ENCODE measurements at regions not wholly inside any gene's neighbourhood (a gene's known extent, or its start where the extent isn't known, plus 50 kb on each side); places are given as distances from the start of the nearest gene placed in this dataset.

GRCh38 chr11:26904801-26905200 is 89.1 kb upstream of the FIBIN start:
- TF ChIP-seq CTCF (conservative IDR thresholded peaks at IDR 0.05; ENCODE audit: low read length) = no peak
- no peak for DNase-seq (ENCODE audit: low read depth)
- H3K4me3 ChIP-seq (ENCODE audit: low read length) = no peak overlapping the region

- no peak overlapping the region for H3K4me3 ChIP-seq (ENCODE audit: low read length)
- DNase-seq (ENCODE audit: low read depth) = peak; percentile 49
- peak; percentile 21; the same call in 1 of the 2 replicates for TF ChIP-seq CTCF (conservative IDR thresholded peaks at IDR 0.05; ENCODE audit: low read length)
Measured at GRCh38 chr11:26905368-26905767, 88.5 kb upstream of the FIBIN start.

- H3K4me3 ChIP-seq (ENCODE audit: low read length) = no peak overlapping the region
- TF ChIP-seq CTCF (conservative IDR thresholded peaks at IDR 0.05; ENCODE audit: low read length) = no peak
- DNase-seq (ENCODE audit: low read depth) = no peak
Measured at GRCh38 chr11:26909515-26909914, 84.4 kb upstream of the FIBIN start.

GRCh38 chr11:26909991-26910591 is 83.8 kb upstream of the FIBIN start:
- no peak overlapping the region for H3K4me3 ChIP-seq (ENCODE audit: low read length)
- TF ChIP-seq CTCF (conservative IDR thresholded peaks at IDR 0.05; ENCODE audit: low read length) = no peak
- DNase-seq (ENCODE audit: low read depth) = no peak

- no peak for TF ChIP-seq CTCF (conservative IDR thresholded peaks at IDR 0.05; ENCODE audit: low read length)
- DNase-seq (ENCODE audit: low read depth) = no peak
- no peak overlapping the region for H3K4me3 ChIP-seq (ENCODE audit: low read length)
Measured at GRCh38 chr11:26914968-26915367, 78.9 kb upstream of the FIBIN start.

- H3K4me3 ChIP-seq (ENCODE audit: low read length) = no peak overlapping the region
- no peak for TF ChIP-seq CTCF (conservative IDR thresholded peaks at IDR 0.05; ENCODE audit: low read length)
- DNase-seq (ENCODE audit: low read depth) = no peak
Measured at GRCh38 chr11:26916805-26917204, 77.1 kb upstream of the FIBIN start.

- no peak for DNase-seq (ENCODE audit: low read depth)
- no peak for TF ChIP-seq CTCF (conservative IDR thresholded peaks at IDR 0.05; ENCODE audit: low read length)
- H3K4me3 ChIP-seq (ENCODE audit: low read length) = no peak overlapping the region
Measured at GRCh38 chr11:26928582-26928981, 65.3 kb upstream of the FIBIN start.

All from AG10803 (cell line).